ENCODE measurements at regions not wholly inside any gene's neighbourhood (a gene's known extent, or its start where the extent isn't known, plus 50 kb on each side); places are given as distances from the start of the nearest gene placed in this dataset.
A peak's percentile ranks its signal among the peaks of the same experiment; 100 is the strongest.

DNA sequence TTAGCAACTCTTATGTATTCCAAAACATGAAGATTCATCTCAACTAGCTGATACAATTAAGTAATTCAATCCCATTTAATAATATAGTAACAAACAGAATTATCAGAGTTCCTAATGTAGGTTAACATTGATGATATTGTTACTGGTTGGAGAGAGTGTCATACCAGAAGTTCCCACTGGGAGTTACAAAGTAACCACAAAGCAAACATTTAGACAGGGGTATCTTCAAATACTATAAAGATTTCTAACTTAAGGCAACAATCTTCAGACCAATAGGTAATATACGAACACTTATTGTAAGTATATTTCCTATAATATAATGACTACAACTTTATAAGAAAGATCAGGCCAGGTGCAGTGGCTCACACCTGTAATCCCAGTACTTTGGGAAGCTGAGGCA lies 1372.9 kb upstream of the PIK3C3 start:
- DNase-seq, result no peak

DNA sequence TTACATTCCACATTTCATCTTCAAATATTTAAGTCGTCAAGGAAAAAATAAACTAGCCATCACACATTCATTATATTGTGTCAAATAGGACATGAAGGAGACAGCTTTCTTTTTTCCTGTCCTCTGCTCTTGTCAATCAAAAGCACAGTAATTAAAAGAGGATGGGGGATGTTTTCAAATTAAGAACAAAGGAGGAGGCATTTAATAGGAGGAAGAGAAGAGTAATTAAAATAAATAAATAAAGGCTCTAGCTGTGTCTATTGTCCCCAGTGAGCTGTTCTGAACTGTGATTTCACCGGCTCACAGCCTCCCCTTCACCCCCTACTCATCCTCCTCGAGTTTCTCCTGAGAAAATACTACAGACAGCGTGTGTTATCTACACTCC lies 1377.1 kb upstream of the PIK3C3 start:
- no peak for DNase-seq

DNA sequence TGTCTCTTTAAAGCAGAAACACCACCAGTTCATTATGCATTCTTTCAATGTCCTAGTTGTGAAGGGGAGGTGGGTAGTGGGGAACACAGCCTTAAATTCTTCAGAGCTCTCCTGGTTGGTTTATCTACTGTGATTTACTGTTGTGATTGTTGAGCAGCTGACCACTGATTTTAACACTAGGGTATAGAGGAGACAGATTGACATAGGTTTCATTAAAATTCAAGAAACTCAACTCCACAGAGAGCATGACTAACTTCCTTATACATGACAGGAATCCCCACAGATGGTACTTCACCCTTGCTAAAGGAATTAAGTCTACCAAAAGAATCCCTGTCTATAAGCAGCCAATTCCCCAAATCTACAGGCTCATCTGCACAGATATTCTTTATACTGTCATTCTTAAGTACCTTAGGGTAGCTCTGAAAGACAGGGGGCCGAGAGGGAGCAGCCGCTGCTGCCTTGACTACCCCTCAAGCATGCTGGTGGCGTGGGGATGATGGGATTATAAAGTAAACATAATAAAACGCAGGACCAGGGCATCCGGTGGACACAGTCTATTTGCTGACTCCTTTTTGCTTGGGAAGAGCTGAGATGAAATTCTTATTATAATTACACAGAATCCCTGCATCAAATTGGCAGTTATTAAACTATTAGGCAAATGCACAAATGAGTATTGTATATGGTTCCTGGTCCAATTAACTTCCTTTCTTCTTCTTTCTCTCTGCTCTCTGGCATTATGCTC lies 1377.6 kb upstream of the PIK3C3 start:
- peak; percentile 16 for DNase-seq

DNA sequence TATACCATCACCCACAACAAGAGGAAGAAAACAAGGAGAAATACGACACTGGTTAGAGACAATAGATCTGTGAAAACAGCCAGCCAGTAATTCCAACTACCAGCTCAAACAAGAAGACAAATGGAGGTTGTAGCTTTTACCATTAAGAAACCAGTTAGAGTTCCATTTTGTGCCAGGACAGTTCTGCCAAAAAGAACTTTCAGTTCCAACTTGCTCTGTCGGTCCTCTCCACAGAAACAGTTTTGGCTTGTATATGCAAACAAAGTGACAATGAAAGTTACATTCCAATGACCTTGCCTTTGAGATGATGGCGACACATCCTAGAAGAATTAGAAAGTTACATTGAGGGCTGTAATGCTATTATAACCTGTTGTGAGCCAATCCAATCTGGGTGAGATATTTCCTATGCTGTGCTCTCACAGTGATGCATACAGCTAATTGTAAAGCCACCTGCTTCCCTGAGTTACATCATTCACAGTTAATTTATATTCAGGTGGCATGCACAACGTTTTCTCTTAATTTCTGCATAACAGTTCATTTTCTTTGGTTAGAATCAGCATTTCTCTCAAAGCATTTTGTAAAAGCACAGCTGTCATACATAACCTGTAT lies 1378.4 kb upstream of the PIK3C3 start:
- peak; percentile 8 for DNase-seq

DNA sequence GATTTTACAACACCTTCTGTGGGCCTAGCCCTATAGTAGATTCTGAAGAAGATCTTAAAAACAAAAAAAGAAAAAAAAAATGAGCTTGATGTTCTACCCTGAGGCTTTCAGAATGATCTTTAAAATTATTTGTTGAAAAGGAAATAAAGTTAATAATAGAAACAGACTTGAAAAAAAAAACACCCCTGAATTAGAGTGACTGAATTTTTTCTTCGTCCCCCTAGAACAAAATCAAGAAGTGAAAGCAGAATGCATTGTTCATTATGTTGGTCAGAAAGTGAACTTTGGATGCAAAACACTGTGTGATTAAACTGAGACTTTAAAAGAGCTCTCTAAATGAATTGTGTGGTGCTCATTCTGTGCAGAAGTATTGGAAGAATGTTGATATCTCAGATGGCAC lies 1384.4 kb upstream of the PIK3C3 start:
- DNase-seq, result no peak

DNA sequence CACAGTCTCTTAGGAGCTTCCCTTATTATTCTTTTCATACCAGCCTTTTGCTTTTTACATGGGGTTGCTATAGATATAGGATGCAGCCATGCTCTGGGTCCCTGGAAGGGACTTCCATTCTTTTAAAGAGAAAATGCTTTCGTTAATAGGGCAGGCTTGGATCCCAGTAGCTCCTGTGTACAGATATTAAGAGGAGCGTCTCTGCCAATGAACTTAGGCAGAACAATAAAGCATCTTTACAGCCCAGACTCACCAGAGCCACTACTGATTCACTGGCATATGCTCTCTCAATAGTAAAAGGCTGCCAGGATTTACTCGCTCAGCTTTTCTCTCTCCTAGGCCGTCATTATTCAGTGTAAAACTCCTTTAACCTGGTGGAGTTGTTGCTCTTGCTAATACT lies 1385.4 kb upstream of the PIK3C3 start:
- DNase-seq, result no peak

DNA sequence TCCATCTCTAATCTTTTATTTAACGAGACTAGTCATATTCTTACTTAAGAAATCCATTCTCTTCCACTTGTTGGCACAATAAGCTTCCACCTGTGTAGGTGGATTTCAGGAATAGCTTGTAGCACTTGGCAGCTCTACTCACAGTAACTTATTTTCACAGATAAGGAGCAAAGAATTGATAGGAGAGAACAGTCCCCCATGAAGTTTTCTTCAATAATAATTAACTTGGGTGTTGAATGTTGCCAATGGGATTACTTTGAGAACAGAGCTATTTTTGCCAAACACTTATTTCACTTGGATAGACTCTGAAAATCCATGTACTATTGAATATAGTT lies 1388.6 kb upstream of the PIK3C3 start:
- no peak for DNase-seq

DNA sequence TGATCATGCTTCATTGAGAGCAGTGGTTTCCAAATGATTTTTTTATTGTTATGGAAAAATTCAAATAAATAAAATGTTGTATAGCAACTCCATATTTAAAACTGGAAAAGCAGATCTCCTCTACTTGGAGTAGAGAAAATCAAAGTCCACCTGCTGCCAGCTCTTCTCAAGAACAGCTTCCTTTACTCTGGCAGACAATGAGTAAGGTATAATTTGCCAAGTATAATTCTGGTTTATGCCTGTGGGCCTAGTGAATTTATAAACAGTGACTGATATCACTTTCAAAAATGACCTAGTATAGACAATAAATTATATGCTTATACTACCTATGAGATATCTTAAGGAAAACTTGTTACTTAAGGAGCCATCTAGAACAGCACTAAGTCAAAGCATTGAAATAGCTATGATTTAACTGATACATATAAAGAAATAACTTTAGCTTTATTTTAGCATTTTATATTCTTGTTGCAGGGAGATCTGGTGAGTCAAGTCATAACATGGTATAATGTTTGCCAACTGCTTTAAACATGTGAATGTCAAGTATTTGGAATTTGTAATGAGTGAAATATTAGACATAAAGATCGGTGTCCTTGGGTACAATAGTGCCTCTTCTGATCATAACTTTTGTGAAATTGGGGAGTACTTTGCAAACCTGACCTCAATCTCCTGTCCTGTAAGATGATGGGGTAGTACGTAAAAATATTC lies 1389.1 kb upstream of the PIK3C3 start:
- no peak for DNase-seq

DNA sequence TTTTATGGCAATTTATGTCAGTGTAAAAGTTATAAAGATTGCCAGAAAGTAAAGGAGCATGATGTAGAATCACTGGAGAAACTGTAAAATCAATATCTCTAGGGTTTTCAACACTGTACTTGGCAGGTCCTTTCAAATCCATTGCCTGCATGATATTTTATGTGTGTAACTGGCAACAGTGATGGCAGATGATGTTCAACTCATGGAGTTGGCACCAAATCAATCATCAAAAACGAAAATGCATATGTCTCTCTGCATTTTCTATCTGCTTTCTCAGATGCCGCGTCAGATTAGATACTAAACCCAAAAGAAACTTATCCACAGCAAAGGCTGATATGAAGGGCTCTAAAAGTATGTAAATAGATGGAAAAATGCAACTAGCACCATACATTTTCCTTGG lies 1395.5 kb upstream of the PIK3C3 start:
- no peak for DNase-seq

DNA sequence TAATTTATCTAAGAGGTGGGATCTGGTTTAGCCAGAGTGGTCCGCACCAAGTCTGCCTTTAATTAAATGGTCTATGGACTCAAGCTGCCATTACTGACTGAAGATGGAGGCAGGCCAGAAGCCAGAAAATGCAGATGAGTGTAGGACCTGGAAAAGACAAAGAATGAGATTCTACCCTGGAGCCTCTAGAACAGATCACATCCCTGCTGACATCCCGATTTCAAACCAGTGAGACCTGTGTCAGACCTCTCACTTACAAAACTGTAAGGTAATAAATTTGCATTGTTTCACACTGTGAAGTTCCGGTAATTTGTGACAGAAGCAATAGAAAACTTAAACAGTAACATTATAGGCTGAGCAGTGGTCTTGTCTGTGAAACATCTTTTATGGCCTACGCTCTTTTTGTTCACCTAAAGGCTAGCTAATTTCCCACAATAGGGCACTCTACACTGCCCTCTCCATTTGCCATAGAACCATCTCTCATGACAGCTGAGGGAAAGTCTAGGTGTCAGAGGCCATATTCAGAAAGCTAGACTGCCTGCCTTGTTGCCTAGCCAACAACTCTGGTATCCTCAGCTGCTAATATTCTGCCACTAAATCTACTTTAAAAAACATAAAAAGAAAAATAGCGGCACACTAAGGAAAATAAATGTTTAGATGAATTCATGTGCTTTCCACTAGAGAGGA lies 1396.2 kb upstream of the PIK3C3 start:
- DNase-seq, result no peak

DNA sequence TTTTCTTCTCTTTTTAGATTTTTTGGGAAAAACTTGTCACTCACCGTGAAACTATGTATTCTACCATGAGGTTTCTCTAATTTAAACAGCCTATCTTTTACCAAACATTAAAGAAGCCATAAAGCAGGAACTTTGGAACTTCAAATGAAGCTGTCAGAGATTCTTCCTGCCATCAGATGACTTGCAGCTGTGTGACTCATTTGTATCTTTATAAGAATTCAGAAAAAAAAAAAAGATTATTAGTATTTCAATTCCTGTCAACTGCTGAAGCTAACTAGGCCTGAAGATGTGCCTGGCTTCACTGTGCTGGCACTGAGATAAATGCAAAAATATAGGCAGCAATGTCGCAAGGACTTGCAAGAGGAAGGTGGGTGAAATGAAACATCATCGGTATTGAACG lies 1399.1 kb upstream of the PIK3C3 start:
- no peak for DNase-seq

DNA sequence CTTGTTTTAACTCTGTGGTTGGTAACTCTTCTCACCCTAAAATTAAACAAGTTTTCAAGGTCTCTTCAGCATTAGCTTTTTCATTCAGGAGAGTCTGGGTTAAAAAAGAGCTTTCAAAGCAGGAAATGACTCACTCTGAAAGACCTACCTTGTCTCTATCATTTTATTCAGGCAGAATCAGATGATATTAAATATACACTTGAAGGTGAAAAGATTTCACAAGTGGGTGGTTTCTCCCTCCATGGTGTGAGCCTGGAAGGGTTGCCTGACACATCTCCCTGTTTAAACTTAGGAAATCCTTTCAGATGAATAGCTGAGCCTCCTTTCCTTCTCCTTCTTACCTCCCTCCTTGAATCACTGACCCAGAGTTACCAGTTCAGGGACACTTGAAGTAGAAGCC lies 1402.0 kb upstream of the PIK3C3 start:
- no peak for DNase-seq

DNA sequence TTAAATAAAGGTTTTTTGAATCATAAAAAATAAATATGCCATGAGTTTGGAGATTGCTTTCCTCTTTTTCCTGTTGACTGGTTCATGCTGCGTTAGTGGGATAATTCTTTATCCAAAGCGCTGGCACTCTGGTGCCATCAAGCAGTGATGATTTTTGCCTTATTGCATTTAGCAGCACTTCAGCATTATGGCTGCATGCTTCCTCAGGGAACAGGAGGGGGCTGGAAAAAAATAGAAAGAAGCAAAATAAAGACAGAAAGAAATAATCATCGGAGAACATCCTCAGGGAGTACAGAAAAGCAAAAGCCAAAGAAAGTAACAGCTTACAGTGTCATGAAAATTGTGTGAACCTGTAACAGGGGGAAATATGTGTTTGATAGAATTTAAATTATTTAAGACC lies 1408.2 kb upstream of the PIK3C3 start:
- DNase-seq, result no peak

DNA sequence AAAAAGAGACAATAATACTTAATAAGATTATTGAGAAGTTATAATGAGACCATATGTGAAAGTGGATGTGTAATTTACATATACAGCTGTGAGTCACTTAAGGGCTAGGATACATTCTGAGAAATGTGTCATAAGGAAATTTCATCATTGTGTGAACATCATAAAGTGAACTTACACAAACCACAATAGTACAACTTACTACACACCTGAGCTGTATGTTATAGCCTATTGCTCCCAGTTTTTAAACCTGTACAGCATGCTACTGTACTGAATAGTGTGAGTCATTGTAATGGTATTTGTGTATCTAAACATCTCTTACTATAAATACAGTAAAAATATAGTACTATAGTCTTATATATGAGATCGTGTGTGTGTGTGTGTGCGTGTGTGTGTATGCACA lies 1420.3 kb upstream of the PIK3C3 start:
- no peak for DNase-seq

DNA sequence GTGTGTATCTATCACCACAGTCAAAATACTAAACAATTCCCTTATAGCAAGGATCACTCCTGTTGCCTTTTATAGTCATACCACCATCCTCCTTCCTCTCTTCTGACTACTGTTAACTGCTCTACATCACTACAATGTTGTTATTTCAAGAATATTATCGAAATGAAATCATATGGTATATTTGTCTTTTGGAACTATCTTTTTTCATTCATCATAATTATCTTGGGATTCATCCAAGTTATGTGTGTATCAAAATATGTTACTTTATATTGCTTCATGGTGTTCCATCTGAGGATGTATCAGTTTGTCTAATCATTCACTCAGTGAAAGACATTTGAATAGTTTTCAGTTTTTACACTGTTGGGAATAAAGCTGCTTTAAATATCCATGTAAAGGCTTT lies 1423.0 kb upstream of the PIK3C3 start:
- DNase-seq, result no peak

DNA sequence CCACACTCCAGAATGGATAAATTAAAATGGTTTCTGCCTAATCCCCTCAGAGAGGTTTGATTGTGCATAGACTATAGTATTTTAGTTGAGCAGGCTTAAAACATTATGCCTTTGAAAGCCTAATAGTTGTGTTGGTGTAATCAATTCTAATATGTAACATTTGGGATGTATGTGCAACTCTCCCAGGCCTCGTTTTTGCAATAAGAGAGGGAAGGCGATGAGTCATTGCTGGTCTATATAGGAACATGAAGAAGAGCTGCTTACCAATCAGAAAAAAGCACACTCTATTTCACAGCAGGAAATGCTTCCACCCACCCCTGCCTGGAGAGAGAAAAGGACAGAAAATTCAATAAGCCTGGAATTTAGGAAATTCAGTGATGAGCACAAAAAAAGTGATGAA lies 1424.0 kb upstream of the PIK3C3 start:
- no peak for DNase-seq

DNA sequence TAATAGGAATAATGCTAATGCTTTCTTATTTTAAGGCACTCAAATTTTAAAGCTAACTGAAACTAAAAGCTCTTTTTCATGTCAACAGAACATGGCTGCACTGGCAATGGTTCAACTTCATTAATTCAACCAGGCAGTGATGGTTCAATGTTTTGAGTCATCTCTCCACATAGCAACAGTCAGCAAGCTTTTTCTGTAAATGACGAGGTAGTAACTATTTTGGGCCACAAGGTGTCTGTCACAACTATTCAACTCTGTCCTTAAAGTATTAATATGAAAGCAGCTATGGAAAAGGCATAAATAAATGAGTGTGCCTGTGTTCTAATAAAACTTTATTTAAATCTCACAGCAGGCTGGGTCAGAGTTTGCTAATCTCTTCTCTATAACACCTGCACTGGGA lies 1425.6 kb upstream of the PIK3C3 start:
- no peak for DNase-seq

DNA sequence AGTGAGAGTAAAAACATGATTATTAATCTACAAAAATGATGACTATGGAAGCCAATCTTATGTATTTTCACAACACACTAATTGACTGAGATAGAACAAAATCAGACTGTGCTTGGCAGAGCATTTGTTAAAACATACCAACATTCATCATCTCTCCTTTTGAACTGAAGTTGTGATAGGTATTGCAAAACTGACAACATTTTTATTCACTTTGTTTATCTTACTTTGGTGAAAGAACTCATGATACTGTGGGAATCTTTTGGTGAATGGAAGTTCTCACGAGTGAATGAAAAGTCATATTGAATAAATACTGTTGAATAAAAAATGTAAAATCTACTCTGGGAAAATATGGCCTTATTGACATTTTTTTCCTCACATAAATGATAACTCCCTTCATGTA lies 1430.2 kb upstream of the PIK3C3 start:
- no peak for DNase-seq

DNA sequence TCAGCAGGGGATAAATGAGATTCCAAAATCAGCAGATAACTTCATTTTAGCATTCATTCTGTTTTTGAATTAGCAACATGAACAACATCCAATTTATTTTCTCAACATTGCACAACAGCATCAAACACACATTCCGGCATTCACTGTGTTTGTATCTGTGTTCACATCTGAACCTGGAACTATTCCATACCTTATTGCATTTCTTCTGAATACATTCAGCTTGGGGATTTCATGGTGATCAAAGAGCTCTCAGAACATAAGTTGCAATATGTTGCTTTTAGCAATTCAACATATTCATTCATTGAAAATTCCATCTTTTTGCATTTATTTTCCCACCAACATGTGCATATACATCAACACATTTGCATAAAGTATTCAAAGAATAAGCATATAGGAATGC lies 1431.7 kb upstream of the PIK3C3 start:
- DNase-seq, result no peak

DNA sequence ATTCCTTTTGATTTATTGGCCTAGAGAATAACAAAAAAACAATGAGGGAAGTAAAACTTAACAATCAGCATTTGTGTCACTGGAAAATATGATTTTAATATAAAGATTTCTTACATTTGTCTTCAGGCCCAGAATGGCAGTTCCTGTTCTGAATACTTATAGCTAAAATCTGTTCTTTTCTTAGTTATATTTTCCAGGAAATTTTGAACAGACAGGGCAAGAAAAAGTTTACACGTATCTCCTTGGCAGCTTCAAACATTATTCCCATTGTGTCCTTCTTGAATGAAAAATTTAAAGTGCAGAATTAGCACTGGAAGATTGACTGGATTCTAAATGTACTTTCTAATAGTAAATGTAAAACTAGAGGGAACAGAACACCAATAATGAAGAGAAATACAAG lies 1454.0 kb upstream of the PIK3C3 start:
- DNase-seq, result no peak

DNA sequence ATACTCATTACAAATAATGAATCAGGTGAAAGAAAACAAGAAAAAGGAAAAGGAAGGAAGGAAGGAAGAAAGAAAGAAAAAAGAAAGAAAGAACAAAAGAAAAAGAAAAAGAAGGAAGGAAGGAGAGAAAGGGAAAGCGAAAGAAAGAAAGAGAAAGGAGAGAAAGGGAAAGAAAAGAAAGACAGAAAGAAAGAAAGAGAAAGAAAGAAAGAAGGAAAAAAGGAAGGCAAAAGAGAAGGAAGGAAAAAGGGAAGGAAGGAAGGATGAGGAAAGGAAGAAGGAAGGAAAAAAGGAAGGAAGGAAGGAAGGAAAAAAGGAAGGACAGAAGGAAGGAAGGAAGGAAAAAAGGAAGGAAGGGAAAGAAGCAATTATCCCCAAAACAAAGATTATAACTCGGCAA lies 1460.4 kb upstream of the PIK3C3 start:
- no peak for DNase-seq

DNA sequence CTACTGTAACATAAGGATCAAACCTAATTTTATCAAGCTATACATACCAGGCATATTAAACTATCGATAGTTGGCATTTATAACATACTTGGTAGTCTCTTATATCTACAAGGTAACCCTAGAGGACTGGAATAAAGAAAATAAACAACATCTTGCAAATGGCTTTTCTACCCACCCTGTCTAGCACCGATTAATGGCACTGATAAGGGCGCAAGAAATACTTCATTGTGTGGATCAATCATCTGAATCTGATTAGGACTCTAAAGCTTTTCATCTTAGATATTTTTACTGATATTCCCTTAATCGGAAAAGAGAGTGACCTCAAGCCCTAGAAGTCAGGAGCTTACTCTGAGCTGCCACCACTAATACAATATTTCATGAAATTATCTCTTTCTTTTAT lies 1461.7 kb upstream of the PIK3C3 start:
- no peak for DNase-seq

DNA sequence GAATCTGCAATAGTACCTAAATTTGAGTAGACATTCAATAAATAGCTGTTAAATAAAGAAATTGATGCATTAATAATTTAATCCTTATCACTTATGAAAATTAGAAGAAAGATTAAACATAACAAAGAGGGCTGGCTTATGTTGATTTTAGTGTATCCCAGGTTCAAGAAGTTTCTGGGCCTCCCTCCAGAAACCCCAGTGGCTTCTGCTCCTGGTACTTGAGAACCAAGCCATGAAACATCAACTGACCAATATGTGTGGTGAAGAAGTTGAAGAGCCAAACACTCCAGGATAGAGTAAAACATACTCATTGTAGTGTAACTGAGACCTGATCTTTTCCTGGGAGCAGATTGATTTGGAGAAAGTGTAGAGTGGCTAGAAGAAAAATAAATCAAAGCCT lies 1465.7 kb upstream of the PIK3C3 start:
- DNase-seq, result no peak

DNA sequence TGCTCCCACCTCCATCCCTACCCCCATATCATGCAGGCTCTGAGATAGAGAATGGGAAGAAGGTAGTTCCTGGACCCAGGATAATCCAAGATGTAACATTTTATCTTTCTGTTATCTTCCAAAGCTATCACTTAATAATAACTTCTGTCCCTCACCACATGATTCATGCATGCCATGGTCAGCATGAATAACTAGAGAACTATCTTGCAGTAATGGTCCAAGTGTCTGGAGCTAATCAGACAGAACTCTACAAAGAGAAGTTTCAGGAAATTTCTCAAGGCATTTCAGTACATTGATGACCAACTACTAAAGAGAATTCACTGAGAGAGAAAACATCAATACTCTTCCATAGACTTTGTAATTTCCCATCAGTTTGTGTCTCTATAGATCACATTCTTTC lies 1469.7 kb upstream of the PIK3C3 start:
- DNase-seq, result no peak

All from NCI-H1105 treated with DMSO at 0.1 percent for 48 hours (cell line).